ENCODE measurements at regions not wholly inside any gene's neighbourhood (a gene's known extent, or its start where the extent isn't known, plus 50 kb on each side); places are given as distances from the start of the nearest gene placed in this dataset. TPM values are rescaled to one million over a fixed set of nuclear protein-coding genes. Genes with fewer than 3 reads are reported as not detected.

Small RNA genes in the stretch of these regions (microRNA-seq; reads per million reads assigned to microRNA genes)
- gene AP001485.1 (ENCODE audit: insufficient read depth, insufficient read length) (not detected), gene MIR7641-1 (ENCODE audit: insufficient read depth in 1 of 2, insufficient read length in 1 of 2, unreplicated experiment in 1 of 2) (0 to 1.1 reads per million in 2 experiments)

Small RNA genes in the stretch of these regions (small RNA-seq; reads per million reads assigned to genes)
- 0 reads per million in 5 experiments for gene AP001485.1
- gene MIR7641-1, result 0 reads per million in 5 experiments

Measured in IMR-90 (cell line).